GM18499 (cell line): ENCODE measurements at regions not wholly inside any gene's neighbourhood (a gene's known extent, or its start where the extent isn't known, plus 50 kb on each side); places are given as distances from the start of the nearest gene placed in this dataset.

Experiments used
- ATAC-seq: cut with Tn5 transposase; IDR thresholded peaks from one replicate; pipeline ENCODE4 v1.9.1; 2021; ENCODE audit warnings: moderate number of reproducible peaks; ENCODE audit not compliant: insufficient read depth, unreplicated experiment

DNA sequence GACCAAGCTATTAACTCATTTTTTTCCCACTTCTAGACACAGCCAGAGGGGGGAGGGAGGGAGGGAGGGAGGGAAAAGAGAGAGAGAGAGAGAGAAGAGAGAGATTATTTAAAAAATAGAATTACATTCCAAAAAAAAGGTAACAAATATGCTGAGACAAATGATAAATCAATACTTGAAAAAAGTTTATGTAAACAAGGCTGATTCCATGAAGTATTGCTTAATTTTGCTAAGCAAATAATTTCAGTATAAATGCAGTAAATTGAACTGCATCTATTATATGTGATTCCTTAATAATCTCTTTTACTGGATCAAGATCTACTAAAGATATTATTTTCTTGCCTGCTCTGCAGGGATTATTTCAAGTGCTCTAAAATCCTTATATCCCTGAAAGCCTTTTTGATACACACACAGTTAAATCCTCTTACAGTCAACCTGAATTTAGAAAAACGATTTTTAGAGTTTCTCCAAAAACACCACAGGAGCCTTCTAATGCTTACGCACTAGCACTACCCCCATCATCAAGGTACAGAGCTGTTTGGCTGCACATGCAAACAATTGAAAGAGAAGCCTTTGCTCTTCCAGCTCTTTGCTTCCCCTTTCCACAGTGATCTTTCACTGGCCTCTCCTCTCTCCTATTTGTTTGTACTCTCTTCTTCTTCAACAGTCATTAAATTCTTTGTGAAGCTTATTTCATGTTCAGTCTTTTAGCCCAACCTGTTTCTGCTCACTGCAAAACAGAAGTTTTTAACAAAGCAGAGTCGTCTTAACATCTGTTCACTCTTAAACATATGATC lies 426.3 kb upstream of the FAM241A start:
- ATAC-seq: no peak

DNA sequence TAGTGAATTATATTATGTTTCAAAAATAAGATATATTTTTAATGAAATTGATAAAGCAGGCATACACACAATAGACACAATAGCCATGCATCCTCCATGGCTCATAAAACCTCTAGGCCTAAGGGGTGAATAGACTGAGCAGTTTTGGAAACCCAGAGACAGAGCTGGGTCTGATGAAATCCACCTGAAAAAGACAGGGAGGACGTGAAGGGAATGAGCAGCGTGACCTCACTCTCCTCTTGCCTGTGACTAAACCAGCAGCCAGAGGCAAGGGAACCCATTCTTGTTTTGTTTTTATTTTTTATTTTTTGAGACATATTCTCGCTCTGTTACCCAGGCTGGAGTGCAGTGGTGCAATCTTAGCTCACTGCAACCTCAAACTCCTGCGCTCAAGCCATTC lies 424.4 kb upstream of the FAM241A start:
- ATAC-seq: no peak

- no peak for ATAC-seq
These were observed 423.0 kb upstream of the FAM241A start for GRCh38 chr4:111722213-111722720.

DNA sequence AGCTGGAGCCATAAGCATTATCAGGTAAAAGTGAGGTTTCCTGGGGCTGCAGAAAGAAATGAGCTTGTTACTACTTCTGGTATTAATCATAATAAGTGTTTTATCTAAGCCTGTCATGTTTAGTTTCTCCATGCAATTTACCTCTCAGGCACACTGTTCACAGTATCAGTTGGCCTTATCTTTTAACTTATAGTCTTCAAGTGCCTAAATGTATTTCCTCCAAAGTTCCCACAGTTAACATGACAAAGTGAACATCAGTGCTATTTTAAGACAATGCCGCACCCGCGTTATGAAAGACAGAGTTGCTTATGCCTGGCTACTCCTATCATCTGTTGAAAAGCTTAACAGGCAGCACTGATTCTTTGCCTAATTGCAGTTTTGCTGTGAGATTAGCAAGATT lies 408.7 kb upstream of the FAM241A start:
- ATAC-seq: no peak

GRCh38 chr4:111744847-111745246 lies 400.4 kb upstream of the FAM241A start:
- no peak for ATAC-seq

DNA sequence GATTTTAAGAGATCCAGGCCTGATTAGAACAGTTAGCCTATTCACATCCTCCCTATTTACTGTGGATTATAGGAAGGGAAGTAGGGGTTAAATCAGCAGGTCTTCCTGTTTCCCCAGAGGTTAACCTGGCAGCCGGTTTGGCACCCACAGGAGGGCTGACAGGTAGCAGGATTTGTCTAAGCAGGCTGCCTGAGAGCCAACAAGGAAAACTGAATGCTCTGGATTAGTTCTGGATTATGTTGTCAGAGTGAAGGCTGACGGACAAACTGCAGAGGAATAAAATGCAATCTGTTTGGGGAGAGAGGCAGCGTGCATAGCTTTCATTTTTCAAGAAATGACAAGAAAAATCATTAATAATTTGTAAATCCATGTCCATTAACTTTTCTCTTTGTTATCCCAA lies 397.1 kb upstream of the FAM241A start:
- ATAC-seq: no peak

- no peak for ATAC-seq
These were observed 391.3 kb upstream of the FAM241A start for GRCh38 chr4:111754003-111754402.

DNA sequence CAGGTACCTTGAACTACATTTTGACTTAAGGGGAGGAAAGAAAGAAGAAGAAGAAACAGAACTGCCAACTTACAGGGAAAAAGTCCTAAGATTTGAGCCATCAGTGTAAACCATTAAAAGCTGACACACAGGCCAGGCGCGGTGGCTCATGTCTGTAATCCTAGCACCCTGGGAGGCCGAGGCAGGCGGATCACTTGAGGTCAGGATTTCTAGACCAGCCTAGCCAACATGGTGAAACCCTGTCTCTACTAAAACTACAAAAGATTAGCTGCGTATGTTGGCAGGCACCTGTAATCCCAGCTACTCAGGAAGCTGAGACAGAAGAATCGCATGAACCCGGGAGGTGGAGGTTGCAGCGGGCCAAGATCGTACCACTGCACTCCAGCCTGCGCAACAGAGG lies 389.7 kb upstream of the FAM241A start:
- ATAC-seq: no peak

DNA sequence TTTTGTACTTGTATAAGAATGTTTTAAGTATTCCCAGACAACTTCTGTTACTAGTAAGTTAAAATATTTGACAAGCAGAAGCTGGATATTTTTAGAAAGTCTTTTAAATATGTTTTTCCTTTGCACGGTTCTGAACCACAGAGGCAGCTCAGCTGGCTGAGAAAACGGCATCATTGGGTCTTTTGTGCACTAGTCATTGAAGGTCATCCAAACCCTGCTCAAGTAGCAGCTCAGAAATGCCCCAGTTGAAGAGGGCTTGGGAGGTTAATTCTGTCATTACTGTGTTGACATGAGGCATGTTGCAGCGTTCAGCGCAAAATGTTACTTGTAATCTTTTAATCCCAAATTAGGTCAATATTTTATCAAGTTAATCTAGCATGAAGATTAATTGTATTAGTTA lies 383.7 kb upstream of the FAM241A start:
- ATAC-seq: no peak

DNA sequence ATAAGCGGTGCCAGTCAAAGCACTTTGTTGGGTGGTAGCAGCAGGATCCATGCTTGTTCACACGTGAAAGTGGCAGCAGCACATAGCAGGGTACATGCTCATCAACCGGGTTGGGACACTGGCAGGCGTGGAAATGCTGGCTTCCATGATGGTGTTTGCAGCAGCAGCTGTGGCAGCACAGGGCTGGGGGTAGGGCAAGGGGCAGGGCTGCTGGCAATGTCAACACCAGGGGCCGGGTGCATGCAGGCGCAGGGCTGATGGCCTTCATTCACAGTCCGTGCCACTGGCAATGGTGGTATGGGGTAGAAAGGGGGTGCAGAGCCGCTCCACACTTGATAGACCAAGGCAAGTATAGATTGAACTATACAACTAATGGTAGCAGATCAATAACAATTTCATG lies 374.7 kb upstream of the FAM241A start:
- ATAC-seq: no peak

- ATAC-seq: no peak
These were observed 371.4 kb upstream of the FAM241A start for GRCh38 chr4:111773858-111774257.

- no peak for ATAC-seq
These were observed 369.5 kb upstream of the FAM241A start for GRCh38 chr4:111775556-111776297.

GRCh38 chr4:111776561-111776960 lies 368.7 kb upstream of the FAM241A start:
- no peak for ATAC-seq

DNA sequence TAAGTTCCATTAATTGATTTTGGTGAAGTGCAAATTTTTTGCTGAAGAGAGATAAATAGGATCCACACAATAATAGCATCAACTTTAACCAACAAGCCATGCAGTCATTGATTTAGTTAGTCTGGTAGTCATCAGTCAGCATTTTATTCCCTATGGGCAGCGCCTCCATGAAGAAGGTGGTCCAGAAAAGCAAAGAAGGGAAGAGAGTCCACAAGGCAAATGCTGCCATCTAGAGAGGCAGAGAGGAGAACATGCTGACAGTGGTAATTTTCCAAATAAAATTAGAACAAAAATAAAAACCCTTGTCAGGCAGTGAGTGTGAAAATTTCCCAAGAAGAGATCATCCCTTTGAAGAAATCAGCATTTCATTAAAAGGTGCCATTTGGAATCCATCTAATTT lies 366.7 kb upstream of the FAM241A start:
- ATAC-seq: no peak

DNA sequence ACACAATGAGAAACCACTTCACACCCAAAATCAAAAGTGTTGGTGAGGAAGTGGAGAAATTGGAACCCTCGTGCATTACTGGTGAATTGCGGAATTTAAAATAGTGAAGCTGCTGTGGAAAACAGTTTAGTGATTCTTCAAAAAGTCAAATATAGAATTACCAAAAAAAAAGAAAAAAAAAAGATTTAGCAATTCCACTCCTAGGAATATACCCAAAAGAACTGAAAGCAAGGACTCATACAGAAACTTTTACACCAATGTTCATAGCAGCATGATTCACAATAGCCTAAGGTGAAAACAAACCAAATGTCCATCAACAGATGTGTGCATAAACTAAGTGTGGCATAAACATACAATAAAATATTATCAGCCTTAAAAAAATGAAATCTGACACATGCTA lies 364.3 kb upstream of the FAM241A start:
- no peak for ATAC-seq

GRCh38 chr4:111781611-111782010 lies 363.6 kb upstream of the FAM241A start:
- no peak for ATAC-seq

DNA sequence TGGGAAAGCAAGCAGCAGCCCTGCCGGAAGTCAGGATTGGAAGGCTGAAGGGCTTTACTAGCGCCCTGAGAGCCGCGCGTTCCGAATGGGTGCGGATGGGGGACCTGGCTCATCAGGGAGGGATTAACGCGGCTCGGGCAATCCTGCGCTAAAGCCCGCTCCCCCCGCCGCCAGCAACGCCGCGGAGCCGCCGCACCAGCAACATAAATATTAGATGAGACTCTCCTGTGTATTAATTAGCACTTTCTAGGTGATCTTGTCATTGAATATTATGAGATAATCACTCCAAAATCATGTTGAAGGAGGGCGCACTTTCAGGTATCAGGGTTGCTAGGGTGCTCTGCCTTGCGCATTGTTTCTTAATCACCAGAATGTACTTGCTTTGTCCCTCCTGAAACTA lies 357.2 kb upstream of the FAM241A start:
- ATAC-seq: no peak

DNA sequence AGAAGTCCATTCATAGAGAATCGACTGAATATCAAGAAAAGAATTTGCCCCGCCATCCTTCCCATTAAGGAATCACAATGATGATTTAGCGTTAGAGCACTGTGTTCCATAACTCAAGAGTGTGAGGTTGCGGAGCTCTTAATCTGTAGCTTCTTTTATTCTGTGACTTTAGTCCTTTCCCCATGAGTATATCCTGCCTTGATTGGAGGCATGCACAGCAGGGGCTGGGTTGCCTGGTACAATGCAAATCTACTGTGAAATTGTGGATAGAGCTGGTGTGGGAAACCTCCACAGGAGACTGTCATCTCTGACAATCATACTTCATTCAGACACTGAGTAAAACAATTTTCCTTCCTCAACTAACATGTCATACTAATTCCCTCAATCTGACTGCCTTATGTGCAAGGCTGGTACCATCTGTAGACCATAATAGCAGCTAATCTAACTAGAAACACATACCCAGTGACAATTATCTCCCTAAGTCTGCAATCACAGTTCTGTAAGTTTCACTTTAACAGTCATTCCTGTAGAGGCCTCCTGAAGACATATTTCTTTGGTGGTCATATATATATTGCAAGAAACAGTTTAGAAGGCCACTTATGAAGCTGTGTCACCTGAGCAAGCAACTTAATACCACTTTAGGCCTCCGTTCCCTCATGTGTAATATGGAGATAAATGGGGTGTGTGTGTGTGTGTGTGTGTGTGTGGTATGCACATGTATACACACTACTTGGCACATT lies 355.2 kb upstream of the FAM241A start:
- ATAC-seq: no peak

DNA sequence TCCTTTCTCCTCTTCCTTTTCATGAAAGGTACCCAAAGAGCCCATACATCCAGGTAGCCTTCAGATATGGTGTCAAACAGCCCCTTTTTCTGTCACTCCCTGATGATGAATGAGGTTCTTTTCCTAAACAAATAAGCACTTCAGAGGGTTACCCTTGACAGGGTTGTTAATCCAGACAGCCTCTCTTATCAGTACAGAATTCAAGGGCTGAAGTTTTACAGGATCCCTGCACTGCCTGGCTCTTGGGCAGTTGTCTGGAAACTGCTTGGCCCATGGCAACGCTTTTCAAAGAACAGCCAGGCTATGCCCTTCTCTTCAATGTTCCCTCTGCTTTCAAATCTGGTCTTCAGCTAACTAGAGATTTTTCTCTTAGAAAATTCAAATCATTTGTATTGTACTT lies 352.6 kb upstream of the FAM241A start:
- ATAC-seq: no peak

DNA sequence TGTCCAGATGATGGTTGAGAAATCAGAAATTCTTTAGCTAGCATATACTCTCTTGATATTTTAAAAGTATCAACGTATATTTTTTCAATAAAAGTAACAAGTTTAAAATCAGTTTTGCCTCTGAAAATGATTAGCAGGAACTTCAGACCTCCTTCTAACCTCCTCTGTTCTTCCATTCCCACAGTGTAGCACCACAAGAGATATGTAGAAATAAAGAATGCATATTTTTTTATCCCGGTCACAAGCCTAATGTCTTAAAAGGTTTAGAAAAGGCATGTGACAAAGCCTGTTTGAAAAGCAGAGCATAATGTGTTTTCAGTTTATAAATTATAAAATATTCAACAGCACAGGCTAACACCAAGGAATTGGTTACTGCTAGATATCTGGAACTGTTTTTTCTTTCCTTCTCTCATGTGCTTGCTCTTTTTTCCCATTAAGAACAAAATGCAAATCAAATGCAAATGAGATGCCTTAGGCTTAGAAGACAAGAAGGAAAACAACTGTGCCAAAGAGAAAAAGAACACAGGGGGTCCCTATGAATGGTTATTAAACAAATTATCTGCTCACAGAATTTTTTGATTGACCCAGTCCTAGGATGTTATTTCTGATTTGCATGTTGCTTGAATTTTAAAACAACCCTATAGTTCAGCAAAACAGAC lies 351.7 kb upstream of the FAM241A start:
- no peak for ATAC-seq
